ENCODE measurements at regions not wholly inside any gene's neighbourhood (a gene's known extent, or its start where the extent isn't known, plus 50 kb on each side); places are given as distances from the start of the nearest gene placed in this dataset.

DNA sequence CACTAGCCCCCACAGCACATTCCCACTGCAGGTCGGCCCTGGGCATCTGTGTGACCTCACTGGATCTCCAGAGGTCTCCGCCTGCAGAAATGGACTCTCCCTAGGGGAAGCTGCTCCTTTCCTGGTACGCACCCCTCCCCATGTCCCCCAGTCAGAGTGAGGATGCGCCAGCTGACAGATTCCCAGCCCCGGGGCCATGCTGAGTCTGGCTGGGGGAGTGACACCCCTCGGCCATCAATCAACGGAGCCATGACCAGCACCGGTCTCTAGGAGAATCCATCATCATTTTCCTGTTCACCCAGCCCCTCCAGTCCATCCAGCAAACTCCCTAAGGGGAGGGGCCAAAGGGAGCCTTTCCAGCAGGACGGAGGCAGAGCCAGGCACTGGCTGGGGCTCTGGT lies 68.7 kb upstream of the PAX7 start:
- TF ChIP-seq, protein P1, sequence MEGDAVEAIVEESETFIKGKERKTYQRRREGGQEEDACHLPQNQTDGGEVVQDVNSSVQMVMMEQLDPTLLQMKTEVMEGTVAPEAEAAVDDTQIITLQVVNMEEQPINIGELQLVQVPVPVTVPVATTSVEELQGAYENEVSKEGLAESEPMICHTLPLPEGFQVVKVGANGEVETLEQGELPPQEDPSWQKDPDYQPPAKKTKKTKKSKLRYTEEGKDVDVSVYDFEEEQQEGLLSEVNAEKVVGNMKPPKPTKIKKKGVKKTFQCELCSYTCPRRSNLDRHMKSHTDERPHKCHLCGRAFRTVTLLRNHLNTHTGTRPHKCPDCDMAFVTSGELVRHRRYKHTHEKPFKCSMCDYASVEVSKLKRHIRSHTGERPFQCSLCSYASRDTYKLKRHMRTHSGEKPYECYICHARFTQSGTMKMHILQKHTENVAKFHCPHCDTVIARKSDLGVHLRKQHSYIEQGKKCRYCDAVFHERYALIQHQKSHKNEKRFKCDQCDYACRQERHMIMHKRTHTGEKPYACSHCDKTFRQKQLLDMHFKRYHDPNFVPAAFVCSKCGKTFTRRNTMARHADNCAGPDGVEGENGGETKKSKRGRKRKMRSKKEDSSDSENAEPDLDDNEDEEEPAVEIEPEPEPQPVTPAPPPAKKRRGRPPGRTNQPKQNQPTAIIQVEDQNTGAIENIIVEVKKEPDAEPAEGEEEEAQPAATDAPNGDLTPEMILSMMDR (IDR thresholded peaks at IDR 0.05 in 2 of 3, conservative IDR thresholded peaks at IDR 0.05 in 1 of 3; ENCODE audit: borderline replicate concordance in 1 of 3, insufficient read depth in 1 of 3, low read depth in 2 of 3, low read length in 2 of 3) = no peak
- TF ChIP-seq POLR2A (IDR thresholded peaks at IDR 0.05; ENCODE audit: borderline replicate concordance, extremely low read depth, insufficient read depth, insufficient read length) = no peak
- no peak for TF ChIP-seq POLR2AphosphoS5 (IDR thresholded peaks at IDR 0.05; ENCODE audit: low read depth, low read length)
- TF ChIP-seq TCF7L2 (IDR thresholded peaks at IDR 0.05; ENCODE audit: borderline replicate concordance, extremely low read depth, insufficient read depth, insufficient read length) = no peak
- TF ChIP-seq, protein P2, sequence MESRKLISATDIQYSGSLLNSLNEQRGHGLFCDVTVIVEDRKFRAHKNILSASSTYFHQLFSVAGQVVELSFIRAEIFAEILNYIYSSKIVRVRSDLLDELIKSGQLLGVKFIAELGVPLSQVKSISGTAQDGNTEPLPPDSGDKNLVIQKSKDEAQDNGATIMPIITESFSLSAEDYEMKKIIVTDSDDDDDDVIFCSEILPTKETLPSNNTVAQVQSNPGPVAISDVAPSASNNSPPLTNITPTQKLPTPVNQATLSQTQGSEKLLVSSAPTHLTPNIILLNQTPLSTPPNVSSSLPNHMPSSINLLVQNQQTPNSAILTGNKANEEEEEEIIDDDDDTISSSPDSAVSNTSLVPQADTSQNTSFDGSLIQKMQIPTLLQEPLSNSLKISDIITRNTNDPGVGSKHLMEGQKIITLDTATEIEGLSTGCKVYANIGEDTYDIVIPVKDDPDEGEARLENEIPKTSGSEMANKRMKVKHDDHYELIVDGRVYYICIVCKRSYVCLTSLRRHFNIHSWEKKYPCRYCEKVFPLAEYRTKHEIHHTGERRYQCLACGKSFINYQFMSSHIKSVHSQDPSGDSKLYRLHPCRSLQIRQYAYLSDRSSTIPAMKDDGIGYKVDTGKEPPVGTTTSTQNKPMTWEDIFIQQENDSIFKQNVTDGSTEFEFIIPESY (IDR thresholded peaks at IDR 0.05; ENCODE audit: extremely low read depth, insufficient replicate concordance, low read length) = no peak
- TF ChIP-seq, protein P3, sequence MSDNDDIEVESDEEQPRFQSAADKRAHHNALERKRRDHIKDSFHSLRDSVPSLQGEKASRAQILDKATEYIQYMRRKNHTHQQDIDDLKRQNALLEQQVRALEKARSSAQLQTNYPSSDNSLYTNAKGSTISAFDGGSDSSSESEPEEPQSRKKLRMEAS (IDR thresholded peaks at IDR 0.05) = no peak

All from HCT116 (cell line).